Trophoblast cell (in vitro differentiated cells and primary cell): ENCODE measurements at regions not wholly inside any gene's neighbourhood (a gene's known extent, or its start where the extent isn't known, plus 50 kb on each side); places are given as distances from the start of the nearest gene placed in this dataset.

Source experiments
- DNase-seq, 2 donors: peaks; one replicate each; pipeline ENCODE4 v3.0.0-alpha.2; 2016
- H2AFZ ChIP-seq: 2 replicates; pipeline ENCODE4 v1.6.1; 2013; ENCODE audit warnings: low read length, moderate library complexity, mild to moderate bottlenecking; ENCODE audit not compliant: insufficient read depth, poor library complexity
- H2AK5ac ChIP-seq: 2 replicates; pipeline ENCODE4 v1.6.1; 2013; ENCODE audit warnings: mild to moderate bottlenecking, low read length
- H2BK120ac ChIP-seq: 2 replicates; pipeline ENCODE4 v1.6.1; 2013; ENCODE audit warnings: low read length, mild to moderate bottlenecking, moderate library complexity; ENCODE audit not compliant: insufficient read depth, poor library complexity
- H2BK12ac ChIP-seq: 2 replicates; pipeline ENCODE4 v1.6.1; 2013; ENCODE audit warnings: mild to moderate bottlenecking, low read length, moderate library complexity
- H2BK5ac ChIP-seq: 2 replicates; pipeline ENCODE4 v1.6.1; 2013; ENCODE audit warnings: low read length, low read depth, moderate library complexity, mild to moderate bottlenecking; ENCODE audit not compliant: poor library complexity
- H3K14ac ChIP-seq: 2 replicates; pipeline ENCODE4 v1.6.1; 2013; ENCODE audit warnings: mild to moderate bottlenecking, low read length
- H3K18ac ChIP-seq: 2 replicates; pipeline ENCODE4 v1.6.1; 2013; ENCODE audit warnings: mild to moderate bottlenecking, low read length
- H3K23ac ChIP-seq: 2 replicates; pipeline ENCODE4 v1.6.1; 2013; ENCODE audit warnings: low read length
- H3K27ac ChIP-seq: 2 replicates; pipeline ENCODE4 v1.5.1; 2013; ENCODE audit warnings: low read depth, mild to moderate bottlenecking, inconsistent platforms, low read length, moderate library complexity
- H3K27me3 ChIP-seq: 2 replicates; pipeline ENCODE4 v1.6.1; 2013; ENCODE audit warnings: inconsistent platforms, mild to moderate bottlenecking, low read length, moderate library complexity; ENCODE audit not compliant: insufficient read depth
- H3K36me3 ChIP-seq, 2 experiments: 1 replicate in 1 of 2; 2 replicates in 1 of 2; pipeline ENCODE4 v1.6.1; 2013; ENCODE audit warnings: low read length in 2 of 2, mild to moderate bottlenecking in 2 of 2, moderate library complexity in 1 of 2; ENCODE audit not compliant: insufficient read depth in 2 of 2, control insufficient read depth in 1 of 2
- H3K4ac ChIP-seq: 2 replicates; pipeline ENCODE4 v1.6.1; 2013; ENCODE audit warnings: low read depth, mild to moderate bottlenecking, low read length, moderate library complexity
- H3K4me1 ChIP-seq, 2 experiments: 1 replicate in 1 of 2; 2 replicates in 1 of 2; pipeline ENCODE4 v1.6.1; 2013; ENCODE audit warnings: low read length in 2 of 2, mild to moderate bottlenecking in 2 of 2, moderate library complexity in 1 of 2; ENCODE audit not compliant: insufficient read depth in 2 of 2, control insufficient read depth in 1 of 2
- H3K4me2 ChIP-seq: 2 replicates; pipeline ENCODE4 v1.6.1; 2013; ENCODE audit warnings: inconsistent platforms, mild to moderate bottlenecking, low read length, moderate library complexity
- H3K4me3 ChIP-seq: 2 replicates; pipeline ENCODE4 v1.5.1; 2013; ENCODE audit warnings: mild to moderate bottlenecking, low read depth, low read length, inconsistent platforms
- H3K79me1 ChIP-seq: one replicate; pipeline ENCODE4 v1.6.1; 2013; ENCODE audit warnings: low read length
- H3K79me2 ChIP-seq: 2 replicates; pipeline ENCODE4 v1.6.1; 2013; ENCODE audit warnings: low read length, mild to moderate bottlenecking; ENCODE audit not compliant: control insufficient read depth, insufficient read depth, poor library complexity
- H3K9ac ChIP-seq: 2 replicates; pipeline ENCODE4 v1.6.1; 2013; ENCODE audit warnings: mild to moderate bottlenecking, low read length
- H3K9me3 ChIP-seq: 2 replicates; pipeline ENCODE4 v1.6.1; 2013; ENCODE audit warnings: low read depth, mild to moderate bottlenecking, control low read depth, inconsistent platforms, low read length; ENCODE audit not compliant: insufficient read depth
- H4K12ac ChIP-seq: 2 replicates; pipeline ENCODE4 v1.6.1; 2013; ENCODE audit warnings: low read depth, mild to moderate bottlenecking, low read length, moderate library complexity
- H4K8ac ChIP-seq: 2 replicates; pipeline ENCODE4 v1.6.1; 2013; ENCODE audit warnings: low read depth, mild to moderate bottlenecking, low read length, moderate library complexity
- H4K91ac ChIP-seq: one replicate; pipeline ENCODE4 v1.6.1; 2013; ENCODE audit warnings: low read depth, mild to moderate bottlenecking, low read length, moderate library complexity
- WGBS: extraction: QIAGEN DNeasy Blood & Tissue Kit; methylation state at CpG from one replicate; pipeline ENCODE4 v1.1.7; 2013; ENCODE audit warnings: missing lambda C conversion rate; ENCODE audit not compliant: insufficient read length, insufficient coverage; ENCODE audit errors: extremely low coverage; 5-methylcytosine and 5-hydroxymethylcytosine counted together

- no peak overlapping the region for H3K9ac ChIP-seq
- H3K9me3 ChIP-seq: no peaks in the 10 kb centered on the region
- H3K4me2 ChIP-seq: no peak overlapping the region
- H3K27me3 ChIP-seq: no peaks in the 10 kb centered on the region
- no peak overlapping the region for H3K18ac ChIP-seq
- no peak overlapping the region for H3K4me3 ChIP-seq
- H2BK120ac ChIP-seq: no peak overlapping the region
- H4K8ac ChIP-seq: no peak overlapping the region
- H3K79me2 ChIP-seq: no peaks in the 10 kb centered on the region
- H3K23ac ChIP-seq: no peak overlapping the region
- no CpG with 5 or more reads among the region's 7 CpGs for WGBS
- no peak overlapping the region for H2AK5ac ChIP-seq
- no peak overlapping the region for H4K12ac ChIP-seq
- DNase-seq: no peak
- H4K91ac ChIP-seq: no peak overlapping the region
- H3K4ac ChIP-seq: no peak overlapping the region
- no peak overlapping the region for H2BK5ac ChIP-seq
- no peak overlapping the region for H2BK12ac ChIP-seq
- no peak overlapping the region for H3K27ac ChIP-seq
- no peaks in the 10 kb centered on the region for H3K36me3 ChIP-seq
- no peaks in the 10 kb centered on the region for H3K4me1 ChIP-seq
- H3K14ac ChIP-seq: no peak overlapping the region
- H3K79me1 ChIP-seq: no peaks in the 10 kb centered on the region
- no peak overlapping the region for H2AFZ ChIP-seq
Measured at GRCh38 chr16:50940275-50940854, 198.5 kb downstream of the CYLD start.

- Histone ChIP-seq H2AFZ (no peak overlapping the region), H3K9ac (no peak overlapping the region), H3K18ac (no peak overlapping the region), H2AK5ac (no peak overlapping the region), H3K4me3 (no peak overlapping the region), H3K27me3 (no peaks in the 10 kb centered on the region), H3K23ac (no peak overlapping the region), H4K12ac (no peak overlapping the region), H3K4me1 (no peaks in the 10 kb centered on the region), H3K4ac (no peak overlapping the region), H3K27ac (no peak overlapping the region), H3K4me2 (no peak overlapping the region), H2BK120ac (no peak overlapping the region), H4K8ac (no peak overlapping the region), H2BK12ac (no peak overlapping the region), H3K79me1 (no peaks in the 10 kb centered on the region), H3K9me3 (no peaks in the 10 kb centered on the region), H3K14ac (no peak overlapping the region), H4K91ac (no peak overlapping the region), H3K36me3 (no peaks in the 10 kb centered on the region), H3K79me2 (no peaks in the 10 kb centered on the region), H2BK5ac (no peak overlapping the region)
- WGBS: no CpG with 5 or more reads among the region's 2 CpGs
- no peak for DNase-seq
Measured at GRCh38 chr16:50939356-50939755, 197.5 kb downstream of the CYLD start.

GRCh38 chr16:50938932-50939331 is 197.0 kb downstream of the CYLD start:
- no peak overlapping the region for H2BK5ac ChIP-seq
- H3K4me3 ChIP-seq: no peak overlapping the region
- no peak overlapping the region for H4K91ac ChIP-seq
- H2BK12ac ChIP-seq: no peak overlapping the region
- no peaks in the 10 kb centered on the region for H3K9me3 ChIP-seq
- H3K14ac ChIP-seq: no peak overlapping the region
- no peak overlapping the region for H3K9ac ChIP-seq
- H4K12ac ChIP-seq: no peak overlapping the region
- H2BK120ac ChIP-seq: no peak overlapping the region
- no peak for DNase-seq
- no peaks in the 10 kb centered on the region for H3K79me1 ChIP-seq
- H3K4me2 ChIP-seq: no peak overlapping the region
- H3K36me3 ChIP-seq: no peaks in the 10 kb centered on the region
- H3K23ac ChIP-seq: no peak overlapping the region
- H2AK5ac ChIP-seq: no peak overlapping the region
- no peak overlapping the region for H2AFZ ChIP-seq
- H3K4me1 ChIP-seq: no peaks in the 10 kb centered on the region
- no peaks in the 10 kb centered on the region for H3K79me2 ChIP-seq
- H4K8ac ChIP-seq: no peak overlapping the region
- H3K4ac ChIP-seq: no peak overlapping the region
- H3K27ac ChIP-seq: no peak overlapping the region
- WGBS: no CpG with 5 or more reads among the region's 11 CpGs
- no peaks in the 10 kb centered on the region for H3K27me3 ChIP-seq
- no peak overlapping the region for H3K18ac ChIP-seq

GRCh38 chr16:50933262-50933661 is 191.4 kb downstream of the CYLD start:
- H2BK5ac ChIP-seq: no peak overlapping the region
- no peak overlapping the region for H4K12ac ChIP-seq
- H3K79me2 ChIP-seq: no peaks in the 10 kb centered on the region
- H3K4me1 ChIP-seq: no peaks in the 10 kb centered on the region
- no peak overlapping the region for H2BK120ac ChIP-seq
- H4K8ac ChIP-seq: no peak overlapping the region
- H3K4me2 ChIP-seq: no peak overlapping the region
- H3K4ac ChIP-seq: no peak overlapping the region
- H3K4me3 ChIP-seq: no peak overlapping the region
- no peak overlapping the region for H2AFZ ChIP-seq
- no peak overlapping the region for H3K23ac ChIP-seq
- no peaks in the 10 kb centered on the region for H3K9me3 ChIP-seq
- no peak overlapping the region for H4K91ac ChIP-seq
- no peak overlapping the region for H3K18ac ChIP-seq
- no peak overlapping the region for H3K14ac ChIP-seq
- H3K9ac ChIP-seq: no peak overlapping the region
- WGBS: no CpG with 5 or more reads among the region's 3 CpGs
- no peak for DNase-seq
- H2BK12ac ChIP-seq: no peak overlapping the region
- H3K27me3 ChIP-seq: no peaks in the 10 kb centered on the region
- H3K79me1 ChIP-seq: no peaks in the 10 kb centered on the region
- no peaks in the 10 kb centered on the region for H3K36me3 ChIP-seq
- H3K27ac ChIP-seq: no peak overlapping the region
- H2AK5ac ChIP-seq: no peak overlapping the region
